HepG2 (cell line): ENCODE measurements at regions not wholly inside any gene's neighbourhood (a gene's known extent, or its start where the extent isn't known, plus 50 kb on each side); places are given as distances from the start of the nearest gene placed in this dataset.

Source experiments
- HOXA3 ChIP-seq: sonication (generic); formaldehyde crosslinking; IDR thresholded peaks from 2 replicates; pipeline ENCODE4 v1.5.0; 2020; ENCODE audit warnings: missing genetic modification reagents
- HOXA9 ChIP-seq: sonication (generic); formaldehyde crosslinking; IDR thresholded peaks from 2 replicates; pipeline ENCODE4 v1.8.1; 2022; ENCODE audit warnings: missing genetic modification reagents, mild to moderate bottlenecking, moderate library complexity, borderline replicate concordance
- JUND ChIP-seq: sonication (generic); formaldehyde crosslinking; IDR thresholded peaks from 2 replicates; pipeline ENCODE4 v1.8.0; 2022; ENCODE audit warnings: mild to moderate bottlenecking, missing genetic modification reagents
- MEIS1 ChIP-seq: sonication (generic); formaldehyde crosslinking; IDR thresholded peaks from 2 replicates; pipeline ENCODE4 v1.9.0; 2021; ENCODE audit warnings: mild to moderate bottlenecking, missing genetic modification reagents, moderate library complexity, borderline replicate concordance
- SIN3B ChIP-seq: fragments of 150-350 bp; IDR thresholded peaks from 2 replicates; pipeline ENCODE4 v1.6.1; 2014; ENCODE audit warnings: low read length
- THAP11 ChIP-seq: IDR thresholded peaks from 2 replicates; pipeline ENCODE4 v1.6.1; 2016; ENCODE audit warnings: missing biosample characterization, missing genetic modification reagents
- THYN1 ChIP-seq: sonication (generic); formaldehyde crosslinking; IDR thresholded peaks from 2 replicates; pipeline ENCODE4 v1.8.1; 2023; ENCODE audit warnings: low read depth, mild to moderate bottlenecking, moderate library complexity, missing genetic modification reagents, borderline replicate concordance
- ZNF143 ChIP-seq: sonication (generic); formaldehyde crosslinking; IDR thresholded peaks from 2 replicates; pipeline ENCODE4 v1.4.0; 2020; ENCODE audit warnings: missing genetic modification reagents
- TF ChIP-seq, protein P1 (sequence below): sonication (generic); formaldehyde crosslinking; IDR thresholded peaks from 2 replicates; pipeline ENCODE4 v1.5.1; 2020; ENCODE audit warnings: mild to moderate bottlenecking, missing genetic modification reagents
- TF ChIP-seq, protein P2 (sequence below): sonication (generic); formaldehyde crosslinking; IDR thresholded peaks from 2 replicates; pipeline ENCODE4 v1.4.0; 2020; ENCODE audit warnings: missing genetic modification reagents
- TF ChIP-seq, protein P3 (sequence below): fragments of 450-650 bp; IDR thresholded peaks from 2 replicates; pipeline ENCODE4 v1.6.1; 2017; ENCODE audit warnings: mild to moderate bottlenecking
- TF ChIP-seq, protein P4 (sequence below): sonication (generic); formaldehyde crosslinking; conservative IDR thresholded peaks from 2 replicates; pipeline ENCODE4 v1.8.0; 2022; ENCODE audit warnings: low read depth, missing genetic modification reagents

DNA sequence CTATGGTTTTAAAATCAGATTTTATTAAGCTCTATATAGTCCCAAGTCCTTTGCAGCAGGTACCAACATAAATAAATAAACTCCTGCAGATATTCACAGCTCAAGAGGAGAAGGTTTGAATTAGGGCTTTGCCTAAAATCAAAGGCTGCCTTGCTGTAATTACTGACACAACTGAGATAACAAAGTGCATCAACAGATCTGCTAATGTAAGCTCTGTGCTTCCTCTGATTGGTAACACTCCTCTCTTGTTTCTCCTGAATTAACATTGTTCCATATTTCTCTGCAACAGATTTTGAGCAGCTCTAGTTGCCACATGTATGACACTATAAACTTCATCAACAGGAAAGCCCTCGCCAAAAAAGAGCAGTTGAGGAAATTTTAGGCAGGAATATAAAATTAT, 193.6 kb downstream of the SLC39A8 start (continued):
- TF ChIP-seq, protein P1, sequence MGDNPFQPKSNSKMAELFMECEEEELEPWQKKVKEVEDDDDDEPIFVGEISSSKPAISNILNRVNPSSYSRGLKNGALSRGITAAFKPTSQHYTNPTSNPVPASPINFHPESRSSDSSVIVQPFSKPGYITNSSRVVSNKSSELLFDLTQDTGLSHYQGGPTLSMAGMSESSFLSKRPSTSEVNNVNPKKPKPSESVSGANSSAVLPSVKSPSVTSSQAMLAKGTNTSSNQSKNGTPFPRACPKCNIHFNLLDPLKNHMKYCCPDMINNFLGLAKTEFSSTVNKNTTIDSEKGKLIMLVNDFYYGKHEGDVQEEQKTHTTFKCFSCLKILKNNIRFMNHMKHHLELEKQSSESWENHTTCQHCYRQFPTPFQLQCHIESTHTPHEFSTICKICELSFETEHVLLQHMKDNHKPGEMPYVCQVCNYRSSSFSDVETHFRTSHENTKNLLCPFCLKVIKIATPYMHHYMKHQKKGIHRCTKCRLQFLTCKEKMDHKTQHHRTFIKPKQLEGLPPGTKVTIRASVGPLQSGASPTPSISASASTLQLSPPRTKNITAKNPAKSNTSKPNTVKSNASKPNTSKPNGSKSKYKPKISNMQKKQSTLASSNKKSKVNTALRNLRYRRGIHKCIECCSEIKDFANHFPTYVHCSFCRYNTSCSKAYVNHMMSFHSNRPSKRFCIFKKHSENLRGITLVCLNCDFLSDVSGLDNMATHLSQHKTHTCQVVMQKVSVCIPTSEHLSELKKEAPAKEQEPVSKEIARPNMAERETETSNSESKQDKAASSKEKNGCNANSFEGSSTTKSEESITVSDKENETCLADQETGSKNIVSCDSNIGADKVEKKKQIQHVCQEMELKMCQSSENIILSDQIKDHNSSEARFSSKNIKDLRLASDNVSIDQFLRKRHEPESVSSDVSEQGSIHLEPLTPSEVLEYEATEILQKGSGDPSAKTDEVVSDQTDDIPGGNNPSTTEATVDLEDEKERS (CRISPR knock-in tag): no peak
- TF ChIP-seq THYN1 (CRISPR knock-in tag) (no peak), ZNF143 (CRISPR knock-in tag) (no peak), HOXA3 (CRISPR knock-in tag) (no peak), THAP11 (CRISPR knock-in tag) (no peak), SIN3B (no peak), MEIS1 (CRISPR knock-in tag) (no peak), JUND (no peak), HOXA9 (CRISPR knock-in tag) (no peak)
- TF ChIP-seq, protein P2, sequence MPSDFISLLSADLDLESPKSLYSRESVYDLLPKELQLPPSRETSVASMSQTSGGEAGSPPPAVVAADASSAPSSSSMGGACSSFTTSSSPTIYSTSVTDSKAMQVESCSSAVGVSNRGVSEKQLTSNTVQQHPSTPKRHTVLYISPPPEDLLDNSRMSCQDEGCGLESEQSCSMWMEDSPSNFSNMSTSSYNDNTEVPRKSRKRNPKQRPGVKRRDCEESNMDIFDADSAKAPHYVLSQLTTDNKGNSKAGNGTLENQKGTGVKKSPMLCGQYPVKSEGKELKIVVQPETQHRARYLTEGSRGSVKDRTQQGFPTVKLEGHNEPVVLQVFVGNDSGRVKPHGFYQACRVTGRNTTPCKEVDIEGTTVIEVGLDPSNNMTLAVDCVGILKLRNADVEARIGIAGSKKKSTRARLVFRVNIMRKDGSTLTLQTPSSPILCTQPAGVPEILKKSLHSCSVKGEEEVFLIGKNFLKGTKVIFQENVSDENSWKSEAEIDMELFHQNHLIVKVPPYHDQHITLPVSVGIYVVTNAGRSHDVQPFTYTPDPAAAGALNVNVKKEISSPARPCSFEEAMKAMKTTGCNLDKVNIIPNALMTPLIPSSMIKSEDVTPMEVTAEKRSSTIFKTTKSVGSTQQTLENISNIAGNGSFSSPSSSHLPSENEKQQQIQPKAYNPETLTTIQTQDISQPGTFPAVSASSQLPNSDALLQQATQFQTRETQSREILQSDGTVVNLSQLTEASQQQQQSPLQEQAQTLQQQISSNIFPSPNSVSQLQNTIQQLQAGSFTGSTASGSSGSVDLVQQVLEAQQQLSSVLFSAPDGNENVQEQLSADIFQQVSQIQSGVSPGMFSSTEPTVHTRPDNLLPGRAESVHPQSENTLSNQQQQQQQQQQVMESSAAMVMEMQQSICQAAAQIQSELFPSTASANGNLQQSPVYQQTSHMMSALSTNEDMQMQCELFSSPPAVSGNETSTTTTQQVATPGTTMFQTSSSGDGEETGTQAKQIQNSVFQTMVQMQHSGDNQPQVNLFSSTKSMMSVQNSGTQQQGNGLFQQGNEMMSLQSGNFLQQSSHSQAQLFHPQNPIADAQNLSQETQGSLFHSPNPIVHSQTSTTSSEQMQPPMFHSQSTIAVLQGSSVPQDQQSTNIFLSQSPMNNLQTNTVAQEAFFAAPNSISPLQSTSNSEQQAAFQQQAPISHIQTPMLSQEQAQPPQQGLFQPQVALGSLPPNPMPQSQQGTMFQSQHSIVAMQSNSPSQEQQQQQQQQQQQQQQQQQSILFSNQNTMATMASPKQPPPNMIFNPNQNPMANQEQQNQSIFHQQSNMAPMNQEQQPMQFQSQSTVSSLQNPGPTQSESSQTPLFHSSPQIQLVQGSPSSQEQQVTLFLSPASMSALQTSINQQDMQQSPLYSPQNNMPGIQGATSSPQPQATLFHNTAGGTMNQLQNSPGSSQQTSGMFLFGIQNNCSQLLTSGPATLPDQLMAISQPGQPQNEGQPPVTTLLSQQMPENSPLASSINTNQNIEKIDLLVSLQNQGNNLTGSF: no peak
- TF ChIP-seq, protein P3, sequence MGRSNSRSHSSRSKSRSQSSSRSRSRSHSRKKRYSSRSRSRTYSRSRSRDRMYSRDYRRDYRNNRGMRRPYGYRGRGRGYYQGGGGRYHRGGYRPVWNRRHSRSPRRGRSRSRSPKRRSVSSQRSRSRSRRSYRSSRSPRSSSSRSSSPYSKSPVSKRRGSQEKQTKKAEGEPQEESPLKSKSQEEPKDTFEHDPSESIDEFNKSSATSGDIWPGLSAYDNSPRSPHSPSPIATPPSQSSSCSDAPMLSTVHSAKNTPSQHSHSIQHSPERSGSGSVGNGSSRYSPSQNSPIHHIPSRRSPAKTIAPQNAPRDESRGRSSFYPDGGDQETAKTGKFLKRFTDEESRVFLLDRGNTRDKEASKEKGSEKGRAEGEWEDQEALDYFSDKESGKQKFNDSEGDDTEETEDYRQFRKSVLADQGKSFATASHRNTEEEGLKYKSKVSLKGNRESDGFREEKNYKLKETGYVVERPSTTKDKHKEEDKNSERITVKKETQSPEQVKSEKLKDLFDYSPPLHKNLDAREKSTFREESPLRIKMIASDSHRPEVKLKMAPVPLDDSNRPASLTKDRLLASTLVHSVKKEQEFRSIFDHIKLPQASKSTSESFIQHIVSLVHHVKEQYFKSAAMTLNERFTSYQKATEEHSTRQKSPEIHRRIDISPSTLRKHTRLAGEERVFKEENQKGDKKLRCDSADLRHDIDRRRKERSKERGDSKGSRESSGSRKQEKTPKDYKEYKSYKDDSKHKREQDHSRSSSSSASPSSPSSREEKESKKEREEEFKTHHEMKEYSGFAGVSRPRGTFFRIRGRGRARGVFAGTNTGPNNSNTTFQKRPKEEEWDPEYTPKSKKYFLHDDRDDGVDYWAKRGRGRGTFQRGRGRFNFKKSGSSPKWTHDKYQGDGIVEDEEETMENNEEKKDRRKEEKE: no peak
- TF ChIP-seq, protein P4, sequence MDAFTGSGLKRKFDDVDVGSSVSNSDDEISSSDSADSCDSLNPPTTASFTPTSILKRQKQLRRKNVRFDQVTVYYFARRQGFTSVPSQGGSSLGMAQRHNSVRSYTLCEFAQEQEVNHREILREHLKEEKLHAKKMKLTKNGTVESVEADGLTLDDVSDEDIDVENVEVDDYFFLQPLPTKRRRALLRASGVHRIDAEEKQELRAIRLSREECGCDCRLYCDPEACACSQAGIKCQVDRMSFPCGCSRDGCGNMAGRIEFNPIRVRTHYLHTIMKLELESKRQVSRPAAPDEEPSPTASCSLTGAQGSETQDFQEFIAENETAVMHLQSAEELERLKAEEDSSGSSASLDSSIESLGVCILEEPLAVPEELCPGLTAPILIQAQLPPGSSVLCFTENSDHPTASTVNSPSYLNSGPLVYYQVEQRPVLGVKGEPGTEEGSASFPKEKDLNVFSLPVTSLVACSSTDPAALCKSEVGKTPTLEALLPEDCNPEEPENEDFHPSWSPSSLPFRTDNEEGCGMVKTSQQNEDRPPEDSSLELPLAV (CRISPR knock-in tag): no peak
